H7 (cell line): ENCODE measurements at regions not wholly inside any gene's neighbourhood (a gene's known extent, or its start where the extent isn't known, plus 50 kb on each side); places are given as distances from the start of the nearest gene placed in this dataset.
"Not testable (repeated sequence)": the region's sequence is repeated elsewhere in the genome, so short reads cannot be mapped to it uniquely, and the experiment has no call there.

ENCODE experiments used
- DNase-seq: peaks from one replicate; pipeline ENCODE4 v3.0.0; 2012
- H3K27me3 ChIP-seq: 2 replicates; pipeline ENCODE4 v1.6.0; 2011; ENCODE audit warnings: mild to moderate bottlenecking, low read length; ENCODE audit not compliant: control insufficient read depth, insufficient read depth
- H3K36me3 ChIP-seq: replicated peaks from 2 replicates; pipeline ENCODE4 v1.5.1; 2011; ENCODE audit warnings: low read length; ENCODE audit not compliant: control insufficient read depth, insufficient read depth
- H3K4me3 ChIP-seq: 2 replicates; pipeline ENCODE4 v1.5.1; 2011; ENCODE audit warnings: low read depth, mild to moderate bottlenecking, control low read depth, low read length, moderate library complexity; ENCODE audit not compliant: insufficient read depth

- Histone ChIP-seq H3K4me3 (no peak overlapping the region), H3K27me3 (no peaks in the 10 kb centered on the region), H3K36me3 (no peaks in the 10 kb centered on the region)
- no peak for DNase-seq
Measured at GRCh38 chr13:89372193-89372592, 1701.0 kb downstream of the SLITRK5 start.

GRCh38 chr13:89375839-89376238, 1704.7 kb downstream of the SLITRK5 start:
- DNase-seq = no peak
- H3K27me3 ChIP-seq = no peaks in the 10 kb centered on the region
- no peak overlapping the region for H3K4me3 ChIP-seq
- no peaks in the 10 kb centered on the region for H3K36me3 ChIP-seq

DNA sequence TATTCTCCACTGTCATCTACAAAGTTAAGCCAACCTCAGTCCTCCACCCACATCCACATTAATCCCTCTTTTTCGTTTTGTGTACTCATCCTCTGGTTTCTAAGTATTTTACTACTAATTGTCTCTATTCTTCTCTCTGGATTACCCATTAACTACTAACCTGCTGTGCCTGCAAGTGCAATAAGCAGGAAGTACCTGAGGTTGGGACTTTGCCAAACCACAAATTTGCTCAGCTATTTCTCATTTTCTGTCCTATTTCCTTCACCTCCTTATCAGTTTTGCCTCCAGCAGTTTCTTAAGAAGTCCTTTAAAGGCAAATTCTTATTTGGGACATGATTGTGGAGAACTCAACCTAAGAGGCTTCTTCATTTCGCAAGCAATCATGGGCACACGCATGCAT, 1708.9 kb downstream of the SLITRK5 start:
- Histone ChIP-seq H3K27me3 (no peaks in the 10 kb centered on the region), H3K36me3 (no peaks in the 10 kb centered on the region), H3K4me3 (no peak overlapping the region)
- no peak for DNase-seq

- Histone ChIP-seq H3K36me3 (no peaks in the 10 kb centered on the region), H3K27me3 (no peaks in the 10 kb centered on the region), H3K4me3 (no peak overlapping the region)
- DNase-seq = no peak
Measured at GRCh38 chr13:89382981-89383380, 1711.8 kb downstream of the SLITRK5 start.

DNA sequence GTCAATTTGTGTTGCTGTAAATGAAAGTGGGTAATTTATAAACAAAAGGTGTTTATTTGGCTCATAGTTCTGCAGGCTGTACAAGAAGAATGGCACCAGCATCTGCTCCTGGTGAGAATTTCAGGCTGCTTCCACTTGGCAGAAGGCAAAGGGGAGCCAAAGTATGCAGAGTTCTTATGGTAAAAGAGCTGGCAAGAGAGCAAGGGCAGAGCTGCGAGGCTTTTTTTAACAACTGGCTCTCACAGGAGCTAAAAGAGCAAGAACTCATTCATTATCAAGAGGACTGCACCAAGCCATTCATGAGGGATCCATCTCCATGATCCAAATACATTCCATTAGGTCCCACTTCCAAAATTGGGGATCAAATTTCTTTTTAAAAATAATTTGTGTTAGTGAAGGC, 1712.7 kb downstream of the SLITRK5 start:
- DNase-seq = no peak
- Histone ChIP-seq H3K27me3 (no peaks in the 10 kb centered on the region), H3K36me3 (no peaks in the 10 kb centered on the region), H3K4me3 (no peak overlapping the region)

DNA sequence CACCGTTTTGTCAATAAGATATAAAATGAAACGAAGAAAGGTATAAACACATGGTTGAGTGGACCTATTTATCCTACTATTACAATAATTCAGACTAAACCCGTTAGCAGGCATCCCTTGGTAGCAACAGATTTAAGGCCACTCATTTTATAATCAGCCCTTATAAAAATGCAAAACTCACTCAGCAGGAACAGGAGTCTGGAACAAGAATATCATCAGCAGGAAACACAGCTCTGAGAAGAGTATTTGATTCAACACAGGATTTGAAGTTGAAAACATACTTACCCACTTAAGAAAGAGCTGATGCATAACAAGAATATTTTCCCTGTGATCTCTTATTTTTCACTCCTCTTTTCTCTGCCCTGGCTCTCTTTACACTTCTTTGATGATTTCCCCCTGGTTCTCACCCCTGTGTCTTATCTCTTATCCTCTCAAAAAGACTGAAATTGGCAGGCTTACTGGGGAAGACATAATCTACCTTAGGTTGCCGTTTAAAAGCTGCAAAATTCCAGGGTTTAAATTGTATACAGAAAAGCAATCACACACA, 1722.7 kb downstream of the SLITRK5 start:
- no peaks in the 10 kb centered on the region for H3K27me3 ChIP-seq
- no peak for DNase-seq
- H3K36me3 ChIP-seq = no peaks in the 10 kb centered on the region
- H3K4me3 ChIP-seq = no peak overlapping the region

GRCh38 chr13:89401264-89401675, 1730.1 kb downstream of the SLITRK5 start:
- Histone ChIP-seq H3K36me3 (no peaks in the 10 kb centered on the region), H3K27me3 (no peaks in the 10 kb centered on the region), H3K4me3 (no peak overlapping the region)
- no peak for DNase-seq

GRCh38 chr13:89402211-89402610, 1731.0 kb downstream of the SLITRK5 start:
- Histone ChIP-seq H3K4me3 (no peak overlapping the region), H3K36me3 (no peaks in the 10 kb centered on the region), H3K27me3 (no peaks in the 10 kb centered on the region)
- DNase-seq = no peak

DNA sequence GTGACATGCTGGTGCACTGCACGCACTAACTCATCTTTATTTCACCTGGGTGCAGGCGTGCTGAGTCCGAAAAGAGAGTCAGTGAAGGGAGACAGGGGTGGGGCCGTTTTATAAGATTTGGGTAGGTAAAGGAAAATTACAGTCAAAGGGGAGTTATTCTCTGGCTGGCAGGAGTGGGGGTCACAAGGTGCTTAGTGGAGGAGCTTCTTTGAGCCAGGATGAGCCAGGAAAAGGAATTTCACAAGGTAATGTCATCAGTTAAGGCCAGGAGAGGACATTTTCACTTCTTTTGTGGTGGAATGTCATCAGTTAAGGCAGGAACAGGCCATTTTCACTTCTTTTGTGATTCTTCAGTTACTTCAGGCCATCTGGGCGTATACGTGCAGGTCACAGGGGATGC, 1734.9 kb downstream of the SLITRK5 start:
- H3K36me3 ChIP-seq, DNase-seq, H3K27me3 ChIP-seq, H3K4me3 ChIP-seq: not testable (repeated sequence)

DNA sequence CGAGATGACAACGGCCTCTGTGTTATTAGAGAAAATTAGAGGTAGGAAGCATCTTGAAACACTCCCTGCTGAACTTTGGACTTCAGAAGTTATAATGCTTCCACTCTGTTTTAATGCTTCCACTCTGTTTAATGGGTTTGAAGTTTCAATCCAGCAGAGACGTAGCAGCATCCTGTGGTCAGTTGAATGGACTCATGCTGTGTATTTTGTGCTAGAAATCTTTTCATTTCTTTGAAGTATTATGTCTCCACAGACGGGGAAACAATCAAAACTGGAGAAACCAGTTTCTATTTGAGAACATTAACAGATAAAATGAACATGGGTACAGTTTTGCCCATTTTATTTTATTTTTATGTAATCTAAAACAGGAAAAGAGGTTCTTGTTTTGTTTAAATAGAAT, 1736.2 kb downstream of the SLITRK5 start:
- Histone ChIP-seq H3K4me3 (no peak overlapping the region), H3K27me3 (no peaks in the 10 kb centered on the region), H3K36me3 (no peaks in the 10 kb centered on the region)
- DNase-seq = no peak

DNA sequence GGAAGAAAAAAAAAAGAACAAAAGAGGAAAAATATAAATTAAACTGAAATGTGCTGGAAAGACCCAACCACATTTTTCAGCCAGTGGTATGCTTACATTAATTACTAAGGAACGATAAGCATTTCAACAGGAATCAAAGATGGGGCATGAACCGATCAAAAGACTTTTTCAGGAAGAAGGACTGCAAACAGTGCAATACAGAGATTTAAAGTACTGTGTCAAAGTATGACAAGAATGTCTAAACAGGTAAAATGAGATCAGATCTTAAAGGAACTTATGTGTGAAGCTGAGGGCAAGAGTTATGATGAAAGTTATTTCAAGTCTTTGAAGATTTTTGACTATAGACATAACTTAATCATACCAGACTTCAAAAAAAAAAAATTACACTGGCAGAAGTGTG, 1761.8 kb downstream of the SLITRK5 start:
- H3K27me3 ChIP-seq = no peaks in the 10 kb centered on the region
- H3K36me3 ChIP-seq = no peaks in the 10 kb centered on the region
- DNase-seq = no peak
- H3K4me3 ChIP-seq = no peak overlapping the region

GRCh38 chr13:89434624-89435023, 1763.5 kb downstream of the SLITRK5 start:
- not testable (repeated sequence) for H3K4me3 ChIP-seq, H3K36me3 ChIP-seq, H3K27me3 ChIP-seq
- peak; percentile 26 for DNase-seq

- H3K36me3 ChIP-seq = no peaks in the 10 kb centered on the region
- DNase-seq = no peak
Measured at GRCh38 chr13:89454681-89455080, 1783.5 kb downstream of the SLITRK5 start.

GRCh38 chr13:89455225-89455624, 1784.1 kb downstream of the SLITRK5 start:
- H3K4me3 ChIP-seq = no peak overlapping the region
- H3K27me3 ChIP-seq = no peaks in the 10 kb centered on the region
- H3K36me3 ChIP-seq = no peaks in the 10 kb centered on the region
- no peak for DNase-seq

More at GRCh38 chr13:89454681-89455080, 1783.5 kb downstream of the SLITRK5 start:
- Histone ChIP-seq H3K4me3 (no peak overlapping the region), H3K27me3 (no peaks in the 10 kb centered on the region)

- Histone ChIP-seq H3K27me3 (no peaks in the 10 kb centered on the region), H3K36me3 (no peaks in the 10 kb centered on the region), H3K4me3 (no peak overlapping the region)
- no peak for DNase-seq
Measured at GRCh38 chr13:89455741-89456140, 1784.6 kb downstream of the SLITRK5 start.

- no peak for DNase-seq
- no peak overlapping the region for H3K4me3 ChIP-seq
- H3K36me3 ChIP-seq = no peaks in the 10 kb centered on the region
- no peaks in the 10 kb centered on the region for H3K27me3 ChIP-seq
Measured at GRCh38 chr13:89457977-89458376, 1786.8 kb downstream of the SLITRK5 start.
